ENCODE measurements at regions not wholly inside any gene's neighbourhood (a gene's known extent, or its start where the extent isn't known, plus 50 kb on each side); places are given as distances from the start of the nearest gene placed in this dataset.

DNA sequence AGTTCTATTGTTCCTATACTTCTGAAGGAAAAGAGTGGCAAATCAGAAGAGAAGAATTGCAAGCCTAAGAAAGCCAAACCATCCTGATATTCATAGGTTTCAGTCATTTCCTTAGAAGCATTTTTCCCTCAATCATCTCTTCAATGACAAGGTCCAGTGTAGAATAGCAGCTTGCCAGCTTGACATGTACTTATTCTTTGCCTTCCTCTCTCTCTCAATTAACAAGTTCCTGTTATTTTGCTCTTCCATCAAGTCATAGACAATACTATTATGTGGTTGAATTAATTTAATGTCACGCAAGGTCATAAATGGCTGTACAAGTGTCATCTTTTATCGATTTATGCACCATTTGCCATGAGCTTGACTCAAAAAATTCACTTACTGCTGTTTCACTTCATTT lies 216.3 kb upstream of the MBL2 start:
- TF ChIP-seq CTCF (IDR thresholded peaks at IDR 0.05): no peak
- TF ChIP-seq POLR2A (IDR thresholded peaks at IDR 0.05): no peak

Data from thyroid gland (tissue), 4 donors.